ENCODE measurements at regions not wholly inside any gene's neighbourhood (a gene's known extent, or its start where the extent isn't known, plus 50 kb on each side); places are given as distances from the start of the nearest gene placed in this dataset.
A peak's percentile ranks its signal among the peaks of the same experiment; 100 is the strongest.
"Not testable (repeated sequence)": the region's sequence is repeated elsewhere in the genome, so short reads cannot be mapped to it uniquely, and the experiment has no call there.

DNA sequence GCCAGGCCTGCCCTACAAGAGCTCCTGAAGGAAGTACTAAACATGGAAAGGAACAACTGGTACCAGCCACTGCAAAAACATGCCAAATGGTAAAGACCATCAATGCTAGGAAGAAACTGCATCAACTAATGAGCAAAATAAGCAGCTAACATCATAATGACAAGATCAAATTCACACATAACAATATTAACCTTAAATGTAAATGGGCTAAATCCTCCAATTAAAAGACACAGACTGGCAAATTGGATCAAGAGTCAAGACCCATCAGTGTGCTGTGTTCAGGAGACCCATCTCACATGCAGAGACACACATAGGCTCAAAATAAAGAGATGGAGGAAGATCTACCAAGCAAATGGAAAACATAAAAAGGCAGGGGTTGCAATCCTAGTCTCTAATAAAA is 119.0 kb upstream of the CARMIL1 start:
- peaks cover 46% of the 10 kb centered on the region for H3K36me3 Mint-ChIP-seq (ENCODE audit: low read depth)
- H3K4me1 Mint-ChIP-seq (ENCODE audit: low read depth), result peaks cover 34% of the 10 kb centered on the region
- H3K4me3 Mint-ChIP-seq; H3K27me3 Mint-ChIP-seq; H3K27ac Mint-ChIP-seq; intact Hi-C loops (cut with micrococcal nuclease): not testable (repeated sequence)
- H3K9me3 Mint-ChIP-seq, result peaks cover 38% of the 10 kb centered on the region

DNA sequence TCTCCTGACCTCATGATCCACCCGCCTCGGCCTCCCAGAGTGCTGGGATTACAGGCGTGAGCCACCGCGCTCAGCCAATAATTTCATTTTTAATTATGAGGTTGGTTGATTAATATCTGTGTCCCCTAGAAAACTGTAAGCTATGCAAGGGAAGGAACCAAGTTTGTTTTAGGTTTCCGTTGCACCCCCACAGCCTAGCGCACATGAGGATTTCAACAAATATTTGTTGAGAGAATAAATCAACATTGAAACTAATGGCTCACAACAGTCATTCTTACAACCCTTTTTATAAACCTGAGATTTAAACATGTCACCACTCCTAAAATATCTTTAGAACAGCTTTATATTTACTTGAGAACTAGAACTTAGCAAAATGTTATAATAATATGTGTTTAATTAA is 114.0 kb upstream of the CARMIL1 start:
- H3K36me3 Mint-ChIP-seq (ENCODE audit: low read depth), result peaks cover 19% of the 10 kb centered on the region
- H3K9me3 Mint-ChIP-seq, result peaks cover 23% of the 10 kb centered on the region
- peaks cover 60% of the 10 kb centered on the region for H3K4me1 Mint-ChIP-seq (ENCODE audit: low read depth)
- no peak overlapping the region for H3K4me3 Mint-ChIP-seq
- intact Hi-C loops (cut with micrococcal nuclease), result no loop called here
- no peaks in the 10 kb centered on the region for H3K27me3 Mint-ChIP-seq
- peak overlapping the region; percentile 35 for H3K27ac Mint-ChIP-seq

DNA sequence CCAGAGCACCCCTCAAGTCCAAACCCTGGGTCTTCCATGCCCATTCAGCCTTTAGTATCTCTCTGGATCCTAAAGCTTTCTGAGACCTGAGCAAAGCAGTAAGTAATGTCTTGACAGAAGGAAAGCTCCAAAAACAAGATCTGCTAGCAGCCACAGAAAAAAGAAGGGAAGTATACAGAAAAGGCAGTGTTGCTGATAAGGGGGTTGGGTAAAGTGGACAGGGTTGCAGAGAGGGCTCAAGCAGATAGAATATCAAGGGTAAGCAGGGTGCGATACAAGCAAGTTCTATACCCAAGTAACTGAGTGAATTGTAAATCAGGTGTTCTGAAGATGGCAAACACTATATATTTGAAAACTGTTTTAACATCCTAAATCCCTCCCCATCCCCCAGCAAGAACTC is 113.4 kb upstream of the CARMIL1 start:
- H3K27me3 Mint-ChIP-seq, result no peaks in the 10 kb centered on the region
- H3K9me3 Mint-ChIP-seq, result peaks cover 17% of the 10 kb centered on the region
- H3K27ac Mint-ChIP-seq, result peak overlapping the region; percentile 35
- intact Hi-C loops (cut with micrococcal nuclease), result no loop called here
- H3K4me3 Mint-ChIP-seq, result no peak overlapping the region
- peaks cover 14% of the 10 kb centered on the region for H3K36me3 Mint-ChIP-seq (ENCODE audit: low read depth)
- peaks cover 66% of the 10 kb centered on the region for H3K4me1 Mint-ChIP-seq (ENCODE audit: low read depth)

DNA sequence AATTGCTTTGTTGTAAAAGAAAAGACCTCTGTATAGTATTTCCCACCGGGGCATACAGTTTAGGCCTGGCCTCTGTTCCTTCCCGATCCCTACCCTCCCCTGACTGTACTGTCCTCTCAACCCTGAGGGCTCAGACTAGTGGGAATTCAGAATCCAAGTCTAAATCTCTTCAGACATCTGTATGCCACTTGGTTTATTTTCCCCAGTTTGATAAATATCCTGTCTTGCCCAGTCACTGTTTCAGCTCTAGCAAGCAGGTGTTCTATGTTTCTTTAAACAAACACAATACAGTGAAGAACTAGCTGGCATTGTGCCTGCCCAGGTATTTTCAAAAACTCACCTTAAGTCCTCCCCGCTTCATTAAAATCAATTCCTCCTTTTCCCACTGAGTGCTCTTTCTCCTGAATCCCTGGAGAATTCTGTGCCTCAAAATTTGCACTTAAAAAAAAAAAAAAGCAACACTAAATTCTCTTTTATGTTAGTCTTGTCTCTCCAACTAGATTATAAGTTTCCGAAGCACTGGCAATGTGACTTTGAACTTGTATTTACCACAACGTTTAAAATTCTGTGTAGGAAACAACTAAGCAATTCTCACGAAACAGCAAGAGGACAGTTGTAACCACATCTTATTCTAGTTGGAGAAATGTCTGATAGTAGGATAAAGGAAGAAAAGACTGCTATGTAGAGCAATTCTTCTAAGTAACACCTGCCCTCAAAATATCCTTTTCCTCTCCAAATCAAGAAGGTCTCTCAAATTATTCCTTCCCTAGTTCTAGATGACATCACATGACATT is 112.0 kb upstream of the CARMIL1 start:
- Mint-ChIP-seq H3K4me3 (no peak overlapping the region), H3K9me3 (peaks cover 9% of the 10 kb centered on the region), H3K36me3 (ENCODE audit: low read depth) (peaks cover 8% of the 10 kb centered on the region), H3K4me1 (ENCODE audit: low read depth) (peaks cover 75% of the 10 kb centered on the region), H3K27ac (peak overlapping the region; percentile 72), H3K27me3 (no peaks in the 10 kb centered on the region)
- intact Hi-C loops (cut with micrococcal nuclease), result no loop called here

DNA sequence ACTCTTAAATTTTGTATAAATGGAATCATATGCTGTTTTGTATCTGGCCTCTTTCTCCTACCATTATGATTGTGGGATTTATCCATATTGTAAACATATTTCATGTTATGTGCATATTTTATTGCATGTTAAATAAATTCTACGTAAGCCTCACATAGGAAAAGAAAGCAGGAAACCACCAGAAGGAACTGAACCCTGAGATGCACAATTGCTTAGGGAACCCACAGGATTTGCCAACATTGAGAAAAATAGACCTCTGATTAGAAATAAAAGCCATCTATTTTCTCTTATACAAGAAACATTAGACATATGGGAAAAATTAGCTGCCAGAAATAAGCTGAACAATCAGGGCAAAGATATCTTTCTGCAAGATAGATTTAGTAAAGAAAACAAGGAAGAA is 111.2 kb upstream of the CARMIL1 start:
- Mint-ChIP-seq H3K9me3 (peaks cover 9% of the 10 kb centered on the region), H3K27me3 (no peaks in the 10 kb centered on the region), H3K36me3 (ENCODE audit: low read depth) (peaks cover 16% of the 10 kb centered on the region), H3K27ac (peak overlapping the region; percentile 72), H3K4me3 (no peak overlapping the region), H3K4me1 (ENCODE audit: low read depth) (peaks cover 80% of the 10 kb centered on the region)
- intact Hi-C loops (cut with micrococcal nuclease), result no loop called here

DNA sequence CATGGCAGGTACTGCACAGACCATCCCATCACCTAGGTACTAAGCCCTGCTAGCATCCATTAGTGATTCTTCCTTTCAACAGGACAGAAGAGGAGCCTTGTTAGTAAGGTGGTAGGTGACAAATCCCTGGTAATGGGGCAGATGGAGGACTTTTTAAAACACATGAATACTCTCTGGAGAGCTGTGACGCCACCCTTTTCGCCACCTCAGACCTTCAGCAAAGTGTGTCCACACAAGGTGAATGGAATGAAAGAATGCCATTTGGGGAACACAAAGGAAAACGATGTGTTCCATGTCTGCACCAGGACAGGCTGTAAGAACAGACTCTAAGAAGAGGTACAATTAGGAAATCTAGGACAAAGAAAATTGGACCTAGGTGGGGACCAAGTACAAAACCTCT is 110.5 kb upstream of the CARMIL1 start:
- intact Hi-C loops (cut with micrococcal nuclease), result no loop called here
- peaks cover 9% of the 10 kb centered on the region for H3K9me3 Mint-ChIP-seq
- H3K4me1 Mint-ChIP-seq (ENCODE audit: low read depth), result peaks cover 87% of the 10 kb centered on the region
- H3K4me3 Mint-ChIP-seq, result no peak overlapping the region
- peaks cover 18% of the 10 kb centered on the region for H3K36me3 Mint-ChIP-seq (ENCODE audit: low read depth)
- H3K27me3 Mint-ChIP-seq, result no peaks in the 10 kb centered on the region
- H3K27ac Mint-ChIP-seq, result peak overlapping the region; percentile 13

DNA sequence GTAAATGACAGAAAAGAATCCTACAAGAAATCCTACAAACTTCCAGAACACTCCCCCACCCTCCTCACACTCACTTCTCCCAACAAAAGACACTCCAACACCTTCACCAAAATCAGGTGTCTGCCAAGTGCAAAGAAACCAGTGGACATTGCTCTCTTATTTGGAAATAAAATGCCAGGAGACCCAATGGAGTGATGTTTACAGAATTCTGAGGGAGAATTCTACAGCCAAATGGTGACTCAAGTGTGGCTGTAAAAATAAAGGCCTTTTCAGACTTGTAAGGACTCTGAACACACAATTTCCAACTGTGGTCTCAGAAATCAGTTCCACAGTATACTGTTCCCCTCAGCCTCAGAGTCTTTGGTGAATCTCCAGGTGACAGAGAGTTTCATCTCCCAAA is 109.6 kb upstream of the CARMIL1 start:
- Mint-ChIP-seq H3K36me3 (ENCODE audit: low read depth) (peaks cover 13% of the 10 kb centered on the region), H3K27ac (peak overlapping the region; percentile 13), H3K27me3 (no peaks in the 10 kb centered on the region), H3K9me3 (peaks cover 3% of the 10 kb centered on the region), H3K4me3 (no peak overlapping the region), H3K4me1 (ENCODE audit: low read depth) (peaks cover 92% of the 10 kb centered on the region)
- intact Hi-C loops (cut with micrococcal nuclease), result no loop called here

DNA sequence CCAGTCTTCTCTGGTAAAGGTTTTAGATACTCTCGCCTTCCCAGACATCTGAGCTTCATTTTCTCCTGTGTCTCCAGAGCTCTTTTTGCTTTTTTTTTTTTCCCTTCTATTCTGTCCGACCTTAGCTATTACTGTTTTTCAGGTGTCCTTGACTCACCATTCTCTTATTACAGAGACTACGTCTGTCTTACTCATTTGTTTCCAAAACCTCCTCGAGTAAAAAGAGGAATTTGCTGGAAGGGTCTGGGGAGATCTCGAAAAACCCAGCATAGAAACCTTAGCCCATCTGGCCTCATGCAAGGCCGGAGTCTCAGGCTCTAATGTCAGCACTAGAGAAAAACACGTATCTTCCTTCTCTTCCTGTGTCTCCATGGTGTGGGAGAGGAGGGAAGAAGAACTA is 109.2 kb upstream of the CARMIL1 start:
- Mint-ChIP-seq H3K27me3 (no peaks in the 10 kb centered on the region), H3K4me1 (ENCODE audit: low read depth) (peaks cover 92% of the 10 kb centered on the region), H3K27ac (no peak overlapping the region), H3K36me3 (ENCODE audit: low read depth) (peaks cover 11% of the 10 kb centered on the region), H3K4me3 (no peak overlapping the region), H3K9me3 (no peaks in the 10 kb centered on the region)
- intact Hi-C loops (cut with micrococcal nuclease), result no loop called here

DNA sequence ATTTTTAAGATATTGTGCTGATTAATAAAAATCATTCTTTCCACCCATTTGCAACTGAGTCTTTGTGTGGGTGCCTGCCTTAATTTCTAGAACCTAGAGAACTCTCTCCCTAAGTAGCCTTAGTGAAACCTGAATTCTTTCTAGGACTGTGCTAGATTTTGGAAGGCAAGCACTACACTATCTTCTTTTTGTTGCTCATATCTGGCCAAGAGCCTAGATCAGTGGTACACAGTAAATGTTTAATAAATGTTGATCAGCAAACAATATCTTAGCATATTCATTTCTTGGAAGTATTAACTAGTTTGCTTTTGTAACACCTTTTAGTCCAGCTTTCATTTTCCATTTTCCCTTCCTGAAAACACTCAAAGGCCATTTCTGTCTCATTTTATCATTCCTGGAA is 108.5 kb upstream of the CARMIL1 start:
- Mint-ChIP-seq H3K27me3 (no peaks in the 10 kb centered on the region), H3K4me1 (ENCODE audit: low read depth) (peaks cover 92% of the 10 kb centered on the region), H3K4me3 (no peak overlapping the region), H3K9me3 (no peaks in the 10 kb centered on the region), H3K36me3 (ENCODE audit: low read depth) (peaks cover 11% of the 10 kb centered on the region), H3K27ac (no peak overlapping the region)
- intact Hi-C loops (cut with micrococcal nuclease), result no loop called here

DNA sequence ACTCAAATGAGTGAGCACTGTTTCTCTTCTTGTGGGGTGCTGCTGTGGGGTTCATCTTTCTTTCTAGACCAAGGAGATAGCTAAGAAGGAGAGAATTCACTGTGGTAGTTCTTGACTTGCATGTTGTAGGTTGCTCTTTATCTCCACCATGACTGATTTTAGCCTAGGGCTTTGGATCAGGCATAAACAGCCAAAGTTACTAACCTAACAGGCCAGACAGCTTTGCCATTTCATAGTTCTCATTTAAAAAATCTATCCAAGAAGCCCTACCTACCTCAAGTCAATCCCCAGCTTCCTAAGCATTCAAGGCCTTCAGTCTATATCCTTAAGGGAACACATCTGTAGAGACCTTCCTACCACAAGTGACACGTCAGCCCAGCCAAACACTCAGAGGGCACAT is 107.9 kb upstream of the CARMIL1 start:
- intact Hi-C loops (cut with micrococcal nuclease), result no loop called here
- Mint-ChIP-seq H3K27me3 (no peaks in the 10 kb centered on the region), H3K4me1 (ENCODE audit: low read depth) (peaks cover 88% of the 10 kb centered on the region), H3K4me3 (no peak overlapping the region), H3K9me3 (no peaks in the 10 kb centered on the region), H3K36me3 (ENCODE audit: low read depth) (peaks cover 11% of the 10 kb centered on the region), H3K27ac (no peak overlapping the region)

DNA sequence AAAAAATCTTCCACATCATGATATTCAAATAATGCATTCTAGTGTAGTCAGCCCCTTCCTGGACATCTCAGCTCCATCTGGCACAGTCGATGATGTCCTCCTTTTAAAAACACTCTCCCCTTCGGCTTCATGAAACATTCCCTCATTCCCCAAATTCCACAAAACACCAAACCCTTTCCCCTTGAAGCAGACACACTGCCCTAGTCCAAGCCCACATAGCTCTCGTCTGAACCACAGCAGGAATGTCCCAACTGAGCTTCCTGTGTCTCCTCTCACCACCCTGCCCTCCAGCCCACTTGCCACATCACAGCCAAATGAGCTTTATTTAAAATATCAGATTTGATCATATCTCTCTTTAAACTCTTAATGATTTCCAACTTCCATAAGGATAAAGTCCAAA is 106.4 kb upstream of the CARMIL1 start:
- Mint-ChIP-seq H3K4me3 (no peak overlapping the region), H3K4me1 (ENCODE audit: low read depth) (peaks cover 73% of the 10 kb centered on the region), H3K36me3 (ENCODE audit: low read depth) (peaks cover 11% of the 10 kb centered on the region), H3K27me3 (no peaks in the 10 kb centered on the region), H3K9me3 (no peaks in the 10 kb centered on the region), H3K27ac (peak overlapping the region; percentile 10)
- intact Hi-C loops (cut with micrococcal nuclease), result no loop called here

DNA sequence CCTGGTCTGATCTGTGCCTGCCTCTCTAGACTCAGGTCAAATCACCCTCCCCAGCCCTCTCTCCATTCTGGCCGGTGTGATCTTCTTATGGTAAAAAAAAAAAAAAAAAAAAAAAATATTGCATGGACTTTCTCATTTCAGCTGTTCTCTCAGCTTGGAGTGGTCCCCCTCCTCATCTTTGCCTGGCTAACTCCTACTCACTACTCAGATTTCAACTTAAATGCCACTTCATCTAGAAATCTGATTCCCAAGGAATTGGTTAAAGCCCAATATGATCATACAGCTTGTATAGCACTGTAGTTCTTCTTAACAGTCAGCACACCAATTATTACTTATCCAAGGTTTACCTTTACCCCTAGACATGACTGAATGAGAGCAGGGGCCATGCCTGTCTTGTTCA is 105.9 kb upstream of the CARMIL1 start:
- H3K9me3 Mint-ChIP-seq, result no peaks in the 10 kb centered on the region
- H3K36me3 Mint-ChIP-seq (ENCODE audit: low read depth), result peaks cover 11% of the 10 kb centered on the region
- H3K27ac Mint-ChIP-seq, result peak overlapping the region; percentile 10
- intact Hi-C loops (cut with micrococcal nuclease), result no loop called here
- no peaks in the 10 kb centered on the region for H3K27me3 Mint-ChIP-seq
- H3K4me1 Mint-ChIP-seq (ENCODE audit: low read depth), result peaks cover 72% of the 10 kb centered on the region
- no peak overlapping the region for H3K4me3 Mint-ChIP-seq

DNA sequence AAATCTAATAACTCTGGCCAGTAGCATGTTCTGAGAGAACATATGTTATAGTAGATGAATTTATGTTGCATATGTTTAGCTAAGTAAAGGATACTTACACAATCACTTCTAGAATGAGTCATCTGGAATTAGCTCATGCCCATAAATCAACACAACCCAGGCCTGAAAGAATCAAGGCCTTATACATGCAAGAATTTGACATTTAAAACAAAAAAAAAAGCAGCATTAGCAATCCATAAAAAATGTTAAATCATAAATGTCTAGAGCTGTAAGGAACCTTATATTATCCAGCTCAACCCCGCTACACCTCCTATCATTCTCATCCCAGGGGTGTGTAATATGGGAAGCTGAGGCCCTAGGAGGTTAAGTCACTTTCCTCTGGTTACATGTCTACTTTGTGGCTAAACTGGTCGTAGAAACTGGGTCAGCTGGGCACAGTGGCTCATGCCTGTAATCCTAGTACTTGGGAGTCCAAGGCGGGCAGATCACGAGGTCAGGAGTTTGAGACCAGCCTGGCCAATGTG is 105.2 kb upstream of the CARMIL1 start:
- Mint-ChIP-seq H3K9me3 (no peaks in the 10 kb centered on the region), H3K27ac (peak overlapping the region; percentile 65), H3K27me3 (no peaks in the 10 kb centered on the region), H3K4me1 (ENCODE audit: low read depth) (peaks cover 72% of the 10 kb centered on the region), H3K4me3 (no peak overlapping the region), H3K36me3 (ENCODE audit: low read depth) (peaks cover 11% of the 10 kb centered on the region)
- intact Hi-C loops (cut with micrococcal nuclease), result no loop called here

DNA sequence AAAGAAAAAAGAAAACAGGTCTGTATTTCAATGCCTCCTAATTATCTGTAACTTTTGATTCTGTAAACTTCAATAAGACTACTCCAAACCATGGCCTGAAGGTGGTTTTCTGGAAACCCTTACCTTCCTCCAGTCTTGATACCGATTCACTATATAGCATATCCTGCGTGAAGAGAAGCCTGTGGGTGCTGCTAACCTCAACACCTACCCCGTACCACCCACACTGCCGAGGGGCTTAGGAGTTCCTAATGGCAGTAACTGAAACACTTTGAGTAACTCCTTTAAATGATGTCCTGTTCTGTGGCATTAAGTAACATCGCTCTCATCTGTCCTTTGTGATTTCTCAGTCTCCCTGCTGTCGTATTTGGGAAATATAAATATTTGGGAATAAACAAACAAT is 104.5 kb upstream of the CARMIL1 start:
- Mint-ChIP-seq H3K27me3 (no peaks in the 10 kb centered on the region), H3K27ac (peak overlapping the region; percentile 65), H3K36me3 (ENCODE audit: low read depth) (peaks cover 11% of the 10 kb centered on the region), H3K9me3 (no peaks in the 10 kb centered on the region), H3K4me3 (no peak overlapping the region), H3K4me1 (ENCODE audit: low read depth) (peaks cover 71% of the 10 kb centered on the region)
- intact Hi-C loops (cut with micrococcal nuclease), result loop anchor here (5.0 kb wide), 1 partner anchor 37 kb away; no protein-coding TSS in a partner anchor

DNA sequence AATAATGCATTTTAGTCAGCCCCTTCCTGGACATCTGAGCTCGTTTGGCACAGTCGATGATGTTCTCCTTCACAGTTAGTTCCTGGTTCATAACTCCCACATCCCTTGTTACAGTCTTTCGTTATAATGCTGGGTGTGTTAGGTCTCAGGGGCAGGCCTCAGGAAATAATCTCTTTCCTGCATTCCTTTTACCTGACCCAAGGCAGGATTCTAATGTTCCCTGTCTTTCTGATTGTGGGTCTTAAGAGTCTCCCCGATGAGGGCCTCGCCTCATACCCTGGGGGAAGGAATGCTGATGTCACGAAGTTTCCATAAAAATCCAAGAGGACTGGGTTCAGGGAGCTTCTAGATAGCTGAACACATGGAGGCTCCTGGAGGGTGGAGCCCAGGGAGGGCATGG is 104.0 kb upstream of the CARMIL1 start:
- Mint-ChIP-seq H3K4me1 (ENCODE audit: low read depth) (peaks cover 71% of the 10 kb centered on the region), H3K27me3 (no peaks in the 10 kb centered on the region), H3K36me3 (ENCODE audit: low read depth) (peaks cover 11% of the 10 kb centered on the region), H3K27ac (peak overlapping the region; percentile 46), H3K4me3 (no peak overlapping the region), H3K9me3 (no peaks in the 10 kb centered on the region)
- intact Hi-C loops (cut with micrococcal nuclease), result loop anchor here (5.0 kb wide), 1 partner anchor 38 kb away; no protein-coding TSS in a partner anchor

All from dendritic cell treated with granulocyte-macrophage colony-stimulating factor and Interleukin-4, amounts not matched to agents 40 ng/mL and 50 ng/mL, for 4 days (primary cell).